22Rv1 (cell line): ENCODE measurements at regions not wholly inside any gene's neighbourhood (a gene's known extent, or its start where the extent isn't known, plus 50 kb on each side); places are given as distances from the start of the nearest gene placed in this dataset.

ENCODE experiments used
- CTCF ChIP-seq: fragments of 450-650 bp; IDR thresholded peaks from 2 replicates; pipeline ENCODE4 v1.5.1; 2017; ENCODE audit warnings: mild to moderate bottlenecking
- ZFX ChIP-seq: fragments of 450-650 bp; IDR thresholded peaks from 2 replicates; pipeline ENCODE4 v1.6.1; 2017; ENCODE audit warnings: antibody characterized with exemption, borderline replicate concordance

- TF ChIP-seq CTCF (no peak), ZFX (no peak)
Measured at GRCh38 chr10:111524134-111524533, 447.3 kb downstream of the ADRA2A start.
